GM19043 (cell line): ENCODE measurements at regions not wholly inside any gene's neighbourhood (a gene's known extent, or its start where the extent isn't known, plus 50 kb on each side); places are given as distances from the start of the nearest gene placed in this dataset.
"Not testable (repeated sequence)": the region's sequence is repeated elsewhere in the genome, so short reads cannot be mapped to it uniquely, and the experiment has no call there.

Source experiments
- ATAC-seq: cut with Tn5 transposase; IDR thresholded peaks from one replicate; pipeline ENCODE4 v1.9.1; 2021; ENCODE audit warnings: low read depth; ENCODE audit not compliant: unreplicated experiment

GRCh38 chr3:26050776-26051175 lies 260.9 kb downstream of the OXSM start:
- ATAC-seq: no peak

DNA sequence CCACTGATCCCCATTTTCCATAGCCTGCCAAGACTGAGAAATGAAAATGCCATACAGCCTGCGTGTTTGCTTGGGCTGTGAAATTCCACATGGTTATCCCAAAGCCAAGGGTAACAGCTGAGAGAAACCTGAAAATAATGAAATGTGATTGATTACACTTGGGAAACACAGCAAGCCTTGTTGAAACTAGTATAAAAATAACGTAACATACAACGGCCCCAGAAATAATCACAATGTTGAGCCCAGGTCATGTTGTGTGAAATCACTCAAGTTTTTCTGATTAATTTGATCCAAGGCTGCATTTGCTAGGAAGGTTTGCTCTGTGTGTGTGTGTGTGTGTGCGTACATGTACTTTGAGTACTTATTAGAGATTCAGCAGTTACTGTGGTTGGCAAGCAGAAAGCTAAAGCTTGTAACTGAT lies 269.0 kb downstream of the OXSM start:
- ATAC-seq: no peak

- ATAC-seq: no peak
These were observed 272.1 kb downstream of the OXSM start for GRCh38 chr3:26061947-26062346.

DNA sequence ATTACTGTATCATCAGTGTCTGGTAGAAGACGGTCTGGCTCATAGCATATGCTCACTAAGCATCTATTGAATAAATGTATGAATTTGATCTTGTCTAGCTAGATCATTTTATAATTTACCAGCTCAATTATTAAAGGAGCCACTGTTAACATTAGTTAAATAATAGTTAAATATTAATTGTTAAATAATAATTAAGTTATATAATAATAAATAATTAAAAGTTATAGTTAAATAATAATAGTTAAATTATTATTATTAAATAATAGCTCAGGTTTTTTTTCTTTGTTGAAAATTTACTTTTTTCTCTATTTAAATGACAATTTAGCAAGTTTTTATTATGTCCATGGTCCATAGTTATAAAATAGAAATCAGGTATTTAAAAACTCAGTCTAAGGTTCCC lies 274.4 kb downstream of the OXSM start:
- no peak for ATAC-seq

- no peak for ATAC-seq
These were observed 279.0 kb downstream of the OXSM start for GRCh38 chr3:26068890-26069289.

GRCh38 chr3:26070854-26071253 lies 281.0 kb downstream of the OXSM start:
- no peak for ATAC-seq

GRCh38 chr3:26074080-26074479 lies 284.2 kb downstream of the OXSM start:
- no peak for ATAC-seq

GRCh38 chr3:26078539-26078938 lies 288.6 kb downstream of the OXSM start:
- ATAC-seq: no peak

DNA sequence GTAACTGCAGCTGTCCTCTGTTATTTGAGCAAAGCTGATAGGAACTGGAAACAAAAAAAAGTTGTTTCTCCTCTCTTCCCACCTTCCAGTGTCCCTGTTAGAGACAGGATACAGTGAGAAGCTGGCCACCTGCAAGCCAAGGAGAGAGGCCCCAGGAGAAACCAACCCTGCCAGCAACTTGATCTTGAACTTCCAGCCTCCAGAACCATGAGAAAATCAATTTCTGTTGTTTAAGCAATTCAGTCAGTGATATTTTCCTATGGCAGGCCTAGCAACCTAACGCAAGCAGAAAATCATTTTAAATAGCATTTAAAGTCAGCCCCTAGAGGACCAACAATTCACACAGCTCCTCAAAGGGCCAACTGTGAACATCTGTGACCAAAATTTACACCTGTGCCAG lies 291.3 kb downstream of the OXSM start:
- ATAC-seq: no peak

GRCh38 chr3:26081806-26082205 lies 291.9 kb downstream of the OXSM start:
- no peak for ATAC-seq

DNA sequence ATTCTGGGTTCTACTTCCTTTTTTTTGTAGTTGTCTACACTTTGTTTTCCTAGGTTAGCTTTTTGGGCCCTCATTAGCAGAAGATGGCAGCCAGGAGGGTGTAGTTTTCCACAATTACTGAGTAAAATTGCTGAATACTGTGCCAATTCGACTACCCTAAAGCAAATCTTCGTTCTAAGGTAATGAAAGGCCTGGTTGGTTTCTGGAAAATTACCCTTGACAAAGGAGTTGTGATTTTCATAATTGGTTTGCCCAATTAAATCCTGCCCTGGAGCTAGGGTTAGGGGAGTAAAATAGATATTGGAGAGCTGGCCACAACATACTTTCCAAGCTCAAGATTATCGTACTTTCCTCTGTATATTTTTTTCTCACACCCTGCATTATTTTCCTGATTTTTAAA lies 293.0 kb downstream of the OXSM start:
- ATAC-seq: no peak

DNA sequence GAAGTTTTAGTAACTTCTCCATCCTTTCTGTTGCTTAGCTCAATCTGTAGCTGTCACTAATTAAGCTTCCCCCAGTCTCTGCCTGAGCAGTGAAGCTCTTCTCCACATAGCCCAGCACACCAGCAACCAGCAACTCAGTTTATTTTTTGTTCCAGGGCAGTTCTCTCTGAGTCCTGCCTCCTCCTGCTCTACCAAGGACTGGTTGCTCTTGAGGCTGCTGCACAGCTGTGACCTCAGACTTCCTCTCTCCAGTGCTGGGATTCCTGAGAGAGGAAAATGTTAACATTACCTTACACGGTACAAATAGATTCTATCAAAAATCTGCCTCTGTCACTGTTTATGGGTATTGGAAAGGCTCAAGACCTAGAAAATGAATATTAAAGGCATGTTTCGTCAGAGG lies 294.7 kb downstream of the OXSM start:
- ATAC-seq: no peak

GRCh38 chr3:26087751-26088150 lies 297.9 kb downstream of the OXSM start:
- ATAC-seq: no peak

- ATAC-seq: no peak
These were observed 299.4 kb downstream of the OXSM start for GRCh38 chr3:26089249-26089648.

DNA sequence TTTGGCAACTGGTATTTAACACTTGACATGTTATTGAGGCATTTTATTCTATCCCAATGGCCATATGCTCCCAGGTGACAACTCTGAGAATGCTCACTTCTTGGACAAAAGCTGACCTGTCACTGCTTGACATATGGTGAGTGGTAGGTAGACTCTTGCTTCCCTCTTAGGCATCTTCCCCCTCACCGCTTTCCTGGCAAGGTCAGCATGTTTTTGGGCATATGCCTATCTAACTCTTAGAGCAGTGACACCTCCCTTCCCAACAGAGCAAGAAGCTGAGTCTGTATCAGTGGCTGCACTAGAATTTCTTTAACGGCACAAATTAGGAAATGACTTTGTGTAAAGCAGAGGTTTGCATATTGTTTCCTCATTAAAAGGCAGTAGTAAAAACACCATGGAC lies 300.7 kb downstream of the OXSM start:
- ATAC-seq: no peak

GRCh38 chr3:26091096-26091495 lies 301.2 kb downstream of the OXSM start:
- no peak for ATAC-seq

DNA sequence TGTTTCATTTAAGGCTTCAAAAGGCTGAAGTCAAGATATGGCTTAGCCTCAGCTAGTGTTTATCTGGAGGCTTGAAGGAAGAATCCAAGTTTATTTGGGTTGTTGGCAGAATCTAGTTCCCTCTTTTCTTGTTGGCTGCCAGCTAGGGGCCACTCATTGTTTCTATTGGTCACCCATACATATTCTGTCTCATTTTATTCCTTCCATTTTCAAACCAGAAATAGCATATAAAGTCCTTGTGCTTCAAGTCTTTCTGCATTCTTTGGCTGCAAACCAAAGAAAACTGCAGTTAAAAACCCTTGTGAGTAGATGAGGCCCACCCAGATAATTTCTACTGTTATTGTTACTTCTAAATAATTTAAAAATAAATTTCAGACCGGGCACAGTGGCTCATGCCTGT lies 301.7 kb downstream of the OXSM start:
- no peak for ATAC-seq

- not testable (repeated sequence) for ATAC-seq
These were observed 307.2 kb downstream of the OXSM start for GRCh38 chr3:26097111-26097510.

- ATAC-seq: no peak
These were observed 309.8 kb downstream of the OXSM start for GRCh38 chr3:26099692-26100091.

GRCh38 chr3:26100176-26100575 lies 310.3 kb downstream of the OXSM start:
- ATAC-seq: no peak

DNA sequence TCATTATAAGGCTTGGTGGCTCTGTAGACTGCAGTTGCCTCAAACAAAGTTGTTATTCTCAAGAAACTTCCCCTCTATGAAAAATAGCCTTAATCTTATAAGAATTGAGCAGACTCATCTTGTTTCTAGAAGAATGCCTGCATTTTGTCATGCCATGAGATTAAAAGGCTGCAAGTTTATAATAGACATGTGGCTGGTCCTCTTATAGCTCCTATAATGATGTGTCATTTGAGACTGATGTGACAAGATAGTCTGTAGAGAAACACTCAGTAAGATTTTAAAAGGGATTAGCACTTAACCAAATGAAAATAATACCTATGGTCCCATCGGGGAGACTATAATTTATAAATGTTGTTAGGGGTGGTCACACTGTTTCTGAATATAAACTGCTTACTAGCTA lies 312.5 kb downstream of the OXSM start:
- ATAC-seq: no peak

- no peak for ATAC-seq
These were observed 315.0 kb downstream of the OXSM start for GRCh38 chr3:26104851-26105251.

DNA sequence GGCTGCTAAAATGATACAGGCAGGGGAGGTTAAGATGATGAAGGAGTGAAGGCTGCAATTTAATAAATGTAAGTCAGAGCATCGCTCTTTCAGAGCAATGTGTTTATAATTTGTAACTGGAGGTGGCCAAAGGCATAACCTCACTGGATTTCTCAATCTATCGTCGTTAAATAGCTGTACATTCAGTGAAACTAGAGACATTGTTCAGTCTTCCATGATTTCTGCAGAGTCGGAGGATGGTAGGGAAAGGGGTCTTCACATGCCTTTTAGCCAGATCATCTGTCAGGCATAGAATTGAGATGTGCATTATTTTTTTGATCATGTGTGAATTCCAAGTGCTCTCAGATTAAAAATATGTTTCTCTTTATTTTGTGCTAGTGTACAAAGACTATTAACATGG lies 315.4 kb downstream of the OXSM start:
- ATAC-seq: no peak

DNA sequence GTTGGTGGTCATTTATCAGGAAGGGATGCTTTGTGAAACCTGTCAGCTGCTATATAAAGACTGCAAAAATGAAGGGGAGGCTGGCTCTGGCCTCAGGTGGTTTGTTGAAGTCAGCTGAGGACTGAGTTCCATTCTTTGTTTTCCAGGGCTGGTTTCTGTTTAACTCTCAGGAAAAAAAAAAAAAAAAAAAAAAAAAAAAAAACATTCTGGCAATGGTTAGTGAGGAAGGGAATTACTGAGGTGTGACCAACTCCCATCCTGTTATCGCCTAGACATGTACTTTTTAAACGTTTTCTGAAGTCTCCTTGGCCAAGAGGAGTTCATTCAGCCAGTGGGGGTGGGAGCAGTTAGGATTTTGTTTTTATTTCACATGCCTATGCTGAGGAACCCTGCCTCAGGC lies 316.3 kb downstream of the OXSM start:
- no peak for ATAC-seq
